CD14-positive monocyte (primary cell): ENCODE measurements at regions not wholly inside any gene's neighbourhood (a gene's known extent, or its start where the extent isn't known, plus 50 kb on each side); places are given as distances from the start of the nearest gene placed in this dataset.
A peak's percentile ranks its signal among the peaks of the same experiment; 100 is the strongest.
"Not testable (repeated sequence)": the region's sequence is repeated elsewhere in the genome, so short reads cannot be mapped to it uniquely, and the experiment has no call there.

Experiments used
- DNase-seq, 3 donors: peaks; one replicate each; pipeline ENCODE4 v3.0.0-alpha.2; 2011 to 2022
- H2AFZ ChIP-seq: 2 replicates; pipeline ENCODE4 v1.6.0; 2012; ENCODE audit warnings: mild to moderate bottlenecking, low read depth, low read length, inconsistent platforms; ENCODE audit not compliant: insufficient read depth, poor library complexity, severe bottlenecking
- H3K27ac ChIP-seq, 2 donors: 1 replicate in 1 of 2; 2 replicates in 1 of 2; pipeline ENCODE4 v1.5.1; 2012 to 2013; ENCODE audit warnings: low read length in 2 of 2, control low read depth in 1 of 2, inconsistent platforms in 1 of 2, low read depth in 1 of 2, mild to moderate bottlenecking in 1 of 2
- H3K27me3 ChIP-seq, 2 donors: one replicate each; pipeline versions ENCODE4 v1.6.0 to v1.6.1; 2011 to 2013; ENCODE audit warnings: low read length in 2 of 2; ENCODE audit not compliant: control insufficient read depth in 2 of 2, insufficient read depth in 2 of 2
- H3K36me3 ChIP-seq, 2 donors: replicated peaks in 1 of 2; 1 replicate in 1 of 2; 2 replicates in 1 of 2; pipeline versions ENCODE4 v1.5.1 to v1.6.1; 2012 to 2013; ENCODE audit warnings: low read length in 2 of 2, control low read depth in 1 of 2, inconsistent platforms in 1 of 2, mild to moderate bottlenecking in 1 of 2; ENCODE audit not compliant: insufficient read depth in 2 of 2, control insufficient read depth in 1 of 2
- H3K4me1 ChIP-seq, 2 donors: 1 replicate in 1 of 2; 2 replicates in 1 of 2; pipeline versions ENCODE4 v1.5.1 to v1.6.1; 2012 to 2013; ENCODE audit warnings: low read length in 2 of 2, control low read depth in 1 of 2, inconsistent platforms in 1 of 2, mild to moderate bottlenecking in 1 of 2, moderate library complexity in 1 of 2; ENCODE audit not compliant: insufficient read depth in 2 of 2, control insufficient read depth in 1 of 2
- H3K4me2 ChIP-seq: replicated peaks from 2 replicates; pipeline ENCODE3; 2012; ENCODE audit warnings: low read length, moderate library complexity, mild to moderate bottlenecking; ENCODE audit not compliant: poor library complexity, severe bottlenecking; ENCODE audit errors: extremely low read depth
- H3K4me3 ChIP-seq, 3 experiments: fragments of 200-600 bp in 1 of 3; sonication (generic) in 1 of 3; replicated peaks in 1 of 3; 1 replicate in 2 of 3; 2 replicates in 1 of 3; pipeline ENCODE4 v1.5.1; 2011 to 2013; ENCODE audit warnings: low read length in 3 of 3, mild to moderate bottlenecking in 3 of 3, control low read depth in 2 of 3, low read depth in 2 of 3, inconsistent platforms in 1 of 3, moderate library complexity in 1 of 3
- H3K79me2 ChIP-seq: 2 replicates; pipeline ENCODE4 v1.6.0; 2012; ENCODE audit warnings: mild to moderate bottlenecking, control low read depth, inconsistent platforms, low read length, moderate library complexity; ENCODE audit not compliant: insufficient read depth
- H3K9ac ChIP-seq: 2 replicates; pipeline ENCODE4 v1.6.0; 2017; ENCODE audit warnings: low read length, mild to moderate bottlenecking; ENCODE audit not compliant: insufficient read depth, poor library complexity, severe bottlenecking
- H3K9me3 ChIP-seq, 2 donors: replicated peaks in 1 of 2; 1 replicate in 1 of 2; 2 replicates in 1 of 2; pipeline versions ENCODE4 v1.5.1 to v1.6.1; 2012 to 2013; ENCODE audit warnings: low read length in 2 of 2, control low read depth in 1 of 2; ENCODE audit not compliant: control insufficient read depth in 1 of 2, insufficient read depth in 1 of 2
- H4K20me1 ChIP-seq: 2 replicates; pipeline ENCODE4 v1.6.0; 2012; ENCODE audit warnings: mild to moderate bottlenecking, low read length, control low read depth, moderate library complexity; ENCODE audit not compliant: insufficient read depth
- H3K27ac Mint-ChIP-seq, 7 donors: one replicate each; pipeline ENCODE4 v1.8.0; 2020; ENCODE audit warnings: mild to moderate bottlenecking in 7 of 7, mixed read lengths in 7 of 7, moderate library complexity in 6 of 7, inconsistent platforms in 2 of 7
- H3K27me3 Mint-ChIP-seq, 3 donors: one replicate each; pipeline ENCODE4 v1.8.0; 2021 to 2022; ENCODE audit warnings: low read depth in 3 of 3, mild to moderate bottlenecking in 3 of 3, mixed read lengths in 3 of 3, moderate library complexity in 3 of 3, inconsistent platforms in 1 of 3
- H3K36me3 Mint-ChIP-seq, 2 donors: one replicate each; pipeline ENCODE4 v1.8.0; 2020; ENCODE audit warnings: mixed read lengths in 2 of 2, inconsistent platforms in 1 of 2, mild to moderate bottlenecking in 1 of 2
- H3K4me1 Mint-ChIP-seq: one replicate; pipeline ENCODE4 v1.8.0; 2020; ENCODE audit warnings: mild to moderate bottlenecking, mixed read lengths
- H3K4me3 Mint-ChIP-seq, 2 donors: one replicate each; pipeline ENCODE4 v1.8.0; 2020; ENCODE audit warnings: mild to moderate bottlenecking in 2 of 2, mixed read lengths in 2 of 2, moderate library complexity in 1 of 2
- H3K9me3 Mint-ChIP-seq, 7 donors: one replicate each; pipeline ENCODE4 v1.8.0; 2020 to 2022; ENCODE audit warnings: mixed read lengths in 7 of 7, mild to moderate bottlenecking in 6 of 7, moderate library complexity in 6 of 7, inconsistent platforms in 2 of 7
- WGBS: methylation state at CpG from one replicate; pipeline ENCODE4 v1.1.5; 2013; ENCODE audit warnings: missing lambda C conversion rate; ENCODE audit not compliant: insufficient coverage; 5-methylcytosine and 5-hydroxymethylcytosine counted together
- intact Hi-C, 2 donors: fragments of 100-400 bp; cut with micrococcal nuclease; formaldehyde crosslinking; loops; one replicate each; pipeline versions ENCODE4 v1.15.0 to v1.15.1; 2023

- WGBS = no CpG with 5 or more reads among the region's 3 CpGs
Measured at GRCh38 chr15:30697315-30697685, 71.4 kb downstream of the ARHGAP11B start.

DNA sequence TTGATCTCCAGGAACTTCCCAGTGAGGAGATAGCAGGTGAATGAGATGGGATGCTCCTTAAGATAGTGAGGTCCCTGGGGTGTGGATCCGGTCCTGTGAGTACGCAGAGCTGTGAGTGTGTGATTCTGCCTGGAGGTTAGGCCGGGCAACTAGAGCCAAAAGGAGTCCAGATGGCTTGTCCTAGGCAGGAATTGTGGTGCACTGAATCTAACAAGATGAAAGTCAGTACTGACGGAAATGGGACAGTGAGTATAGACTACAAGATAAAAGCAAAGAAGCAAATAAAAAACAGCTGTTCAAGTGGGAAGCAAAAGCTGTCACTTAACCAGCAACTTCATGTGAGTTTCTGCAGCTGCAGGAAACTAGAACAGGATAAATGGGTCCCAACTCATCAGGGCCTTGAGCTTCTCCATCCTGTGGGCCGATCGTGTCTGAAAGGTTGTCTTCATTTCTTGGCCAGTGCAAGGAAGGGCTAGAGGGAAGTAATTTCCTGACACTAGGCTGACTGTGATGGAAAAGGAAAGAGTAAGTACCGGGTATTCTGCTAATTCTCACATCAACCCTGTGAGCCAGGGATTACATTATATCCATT is 74.2 kb downstream of the ARHGAP11B start:
- H3K36me3 ChIP-seq, H3K27ac ChIP-seq, H3K27ac Mint-ChIP-seq, H3K9me3 Mint-ChIP-seq, H3K9me3 ChIP-seq, intact Hi-C loops, H3K9ac ChIP-seq, H3K4me1 ChIP-seq, DNase-seq, H4K20me1 ChIP-seq, H2AFZ ChIP-seq, H3K4me1 Mint-ChIP-seq, H3K4me2 ChIP-seq, H3K27me3 ChIP-seq, H3K4me3 ChIP-seq, H3K79me2 ChIP-seq, H3K4me3 Mint-ChIP-seq, H3K27me3 Mint-ChIP-seq: not testable (repeated sequence)
- WGBS = no CpG with 5 or more reads among the region's 7 CpGs
- peaks cover 5 to 14% of the 10 kb centered on the region in 2 donors for H3K36me3 Mint-ChIP-seq

More at GRCh38 chr15:30697315-30697685, 71.4 kb downstream of the ARHGAP11B start:
- H3K36me3 ChIP-seq, H3K4me2 ChIP-seq, H3K4me3 ChIP-seq, H3K79me2 ChIP-seq, H3K9me3 Mint-ChIP-seq, H3K4me3 Mint-ChIP-seq, H3K27me3 ChIP-seq, DNase-seq, H4K20me1 ChIP-seq, H3K9ac ChIP-seq, H3K4me1 Mint-ChIP-seq, H3K27ac Mint-ChIP-seq, H3K4me1 ChIP-seq, H3K9me3 ChIP-seq, H3K27me3 Mint-ChIP-seq, H2AFZ ChIP-seq, H3K27ac ChIP-seq, intact Hi-C loops: not testable (repeated sequence)
- H3K36me3 Mint-ChIP-seq = peaks cover 9 to 16% of the 10 kb centered on the region in 2 donors

DNA sequence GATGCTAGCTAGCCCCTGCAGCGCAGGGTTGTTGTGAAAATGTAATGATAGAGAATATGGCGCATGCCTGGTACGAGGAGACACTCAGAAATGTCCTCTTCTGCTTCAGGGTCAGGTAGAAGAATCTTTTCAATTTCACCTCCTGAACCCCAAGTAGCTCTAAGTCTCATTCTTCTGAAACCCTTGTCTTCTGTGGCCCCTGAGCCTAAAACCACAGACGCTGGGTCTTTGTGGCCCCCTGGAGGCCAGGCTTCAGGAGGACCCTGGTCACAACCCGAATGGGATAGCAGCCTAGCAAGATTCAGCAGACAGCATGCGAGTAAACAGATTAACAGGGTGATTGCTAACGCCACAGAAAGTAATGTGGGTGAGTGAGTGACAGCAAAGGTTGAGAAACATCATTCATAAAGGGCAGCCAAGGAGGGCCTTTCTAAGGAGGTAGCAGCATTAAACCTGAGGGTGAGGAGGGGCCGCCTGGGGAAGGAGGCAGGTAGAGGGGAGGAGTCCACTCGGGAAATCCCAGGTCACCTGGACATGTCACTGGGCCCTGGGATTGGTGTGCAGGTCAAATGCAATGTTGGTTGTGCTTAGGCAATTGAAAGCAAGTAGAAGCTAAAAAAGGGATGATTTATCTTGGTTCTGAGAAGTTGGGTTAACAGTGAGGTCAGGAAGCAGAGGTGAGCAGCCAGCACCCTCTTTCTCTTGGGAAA is 82.2 kb downstream of the ARHGAP11B start:
- WGBS = 86% methylated on average over 1 of the region's 9 CpGs
- H3K27me3 Mint-ChIP-seq = not testable (repeated sequence)

DNA sequence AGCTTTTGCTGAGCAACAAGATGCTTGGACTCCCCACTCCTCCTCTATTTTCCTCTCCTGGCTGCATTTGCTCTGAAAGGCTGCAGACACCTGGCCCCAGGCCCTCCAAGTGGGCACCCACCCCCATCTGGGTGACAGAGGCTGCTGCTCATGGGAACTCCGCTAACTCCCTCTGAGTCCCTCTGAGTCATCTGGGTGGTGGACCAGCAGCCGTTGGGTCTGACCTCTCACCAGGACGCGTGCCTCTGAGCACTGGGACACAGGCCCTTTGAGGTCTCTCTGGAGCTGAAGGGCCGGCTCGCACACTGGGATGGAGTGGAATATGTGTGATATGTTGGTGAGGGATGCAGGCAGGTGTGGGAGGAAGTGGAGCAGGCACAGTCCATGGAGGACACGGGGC is 82.9 kb downstream of the ARHGAP11B start:
- H3K9me3 Mint-ChIP-seq, H3K9me3 ChIP-seq, intact Hi-C loops, H2AFZ ChIP-seq, DNase-seq, H3K4me1 Mint-ChIP-seq, H3K27me3 Mint-ChIP-seq, H3K4me2 ChIP-seq, H3K27ac ChIP-seq, H3K4me1 ChIP-seq, H4K20me1 ChIP-seq, H3K27me3 ChIP-seq, H3K9ac ChIP-seq, H3K36me3 ChIP-seq, H3K79me2 ChIP-seq, H3K4me3 Mint-ChIP-seq, H3K4me3 ChIP-seq: not testable (repeated sequence)
- H3K36me3 Mint-ChIP-seq = peaks cover 7 to 27% of the 10 kb centered on the region in 2 donors
- no CpG with 5 or more reads among the region's 7 CpGs for WGBS
- peak overlapping the region in 3 of 7 donors; percentile 23 to 75 (median 35) for H3K27ac Mint-ChIP-seq

More for the DNA sequence above, 82.2 kb downstream of the ARHGAP11B start:
- H3K9me3 Mint-ChIP-seq, H3K9me3 ChIP-seq, intact Hi-C loops, H3K4me3 Mint-ChIP-seq, H3K4me1 Mint-ChIP-seq, H3K4me2 ChIP-seq, H4K20me1 ChIP-seq, H3K79me2 ChIP-seq, H3K9ac ChIP-seq, H3K27ac Mint-ChIP-seq, H3K27ac ChIP-seq, H3K4me1 ChIP-seq, DNase-seq, H3K27me3 ChIP-seq, H3K36me3 ChIP-seq, H2AFZ ChIP-seq, H3K4me3 ChIP-seq: not testable (repeated sequence)
- H3K36me3 Mint-ChIP-seq = peaks cover 7 to 27% of the 10 kb centered on the region in 2 donors
